Mononuclear cell (primary cell): ENCODE measurements at regions not wholly inside any gene's neighbourhood (a gene's known extent, or its start where the extent isn't known, plus 50 kb on each side); places are given as distances from the start of the nearest gene placed in this dataset.

ENCODE experiments used
- H3K27me3 ChIP-seq: 2 replicates; pipeline ENCODE4 v1.6.0; 2011; ENCODE audit warnings: low read length, control low read depth; ENCODE audit not compliant: insufficient read depth
- H3K4me1 ChIP-seq: 2 replicates; pipeline ENCODE4 v1.5.1; 2011; ENCODE audit warnings: mild to moderate bottlenecking, low read length, control low read depth; ENCODE audit not compliant: insufficient read depth
- H3K4me3 ChIP-seq: 2 replicates; pipeline ENCODE4 v1.5.1; 2011; ENCODE audit warnings: mild to moderate bottlenecking, low read length, moderate library complexity
- H3K9me3 ChIP-seq: 2 replicates; pipeline ENCODE4 v1.5.1; 2011; ENCODE audit warnings: low read depth, mild to moderate bottlenecking, control low read depth, low read length

DNA sequence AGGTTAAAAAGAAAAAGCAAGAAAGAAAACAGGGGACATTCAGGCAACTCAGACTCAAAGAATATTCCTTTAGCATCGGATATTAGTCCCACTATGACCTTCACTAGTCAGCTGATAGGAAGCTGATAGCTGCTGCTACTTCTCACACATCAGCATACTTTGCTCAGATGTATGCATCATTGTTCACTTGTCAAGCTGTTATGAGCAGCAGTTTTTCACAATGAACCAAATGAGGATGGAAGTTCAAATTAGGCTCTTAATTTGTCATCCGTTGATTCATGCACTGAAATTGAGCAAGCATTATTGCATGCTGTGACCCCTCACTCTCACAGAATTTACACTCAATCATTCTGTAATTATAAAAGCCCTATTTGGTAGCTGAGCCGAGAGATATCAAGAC, 257.7 kb downstream of the SNX13 start:
- Histone ChIP-seq H3K27me3 (no peaks in the 10 kb centered on the region), H3K9me3 (no peaks in the 10 kb centered on the region), H3K4me3 (no peak overlapping the region), H3K4me1 (no peaks in the 10 kb centered on the region)

DNA sequence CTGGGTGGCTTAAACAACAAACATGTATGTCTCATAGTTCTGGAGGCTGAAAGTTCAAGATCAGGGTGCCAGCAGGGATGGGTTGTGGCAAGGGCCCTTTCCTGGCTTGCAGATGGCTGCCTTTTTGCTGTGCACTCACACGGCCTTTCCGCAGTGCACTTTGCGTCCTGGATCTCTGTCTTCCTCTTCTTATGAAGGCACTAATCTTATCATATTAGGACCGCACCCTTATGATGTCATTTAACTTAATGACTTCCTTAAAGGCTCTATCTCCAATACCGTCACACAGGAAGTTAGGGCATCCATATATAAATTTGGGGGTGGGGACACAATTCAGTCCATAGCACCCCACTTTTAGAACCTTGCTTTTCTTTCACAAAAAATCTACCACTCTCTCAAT, 255.2 kb downstream of the SNX13 start:
- Histone ChIP-seq H3K4me1 (peaks cover 2% of the 10 kb centered on the region), H3K27me3 (no peaks in the 10 kb centered on the region), H3K9me3 (no peaks in the 10 kb centered on the region), H3K4me3 (no peak overlapping the region)

DNA sequence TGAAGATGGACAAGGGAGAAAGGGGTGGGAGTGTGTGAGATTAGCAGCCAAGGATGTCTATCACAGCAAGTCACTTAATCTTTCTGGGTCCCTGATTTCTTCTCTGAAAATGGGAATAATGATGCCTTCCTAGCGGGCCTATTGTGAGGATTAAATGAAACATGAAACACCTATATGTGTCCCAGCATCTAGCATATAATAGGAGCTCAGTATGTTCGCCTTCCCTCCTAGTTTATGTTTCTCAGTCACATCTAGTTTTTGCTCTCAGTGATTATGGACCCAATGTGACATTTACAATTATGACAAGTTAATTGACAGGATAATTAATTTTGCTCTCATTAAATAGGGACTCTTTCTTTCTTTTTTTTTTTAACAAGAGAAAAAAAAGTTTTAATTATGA, 252.9 kb downstream of the SNX13 start:
- Histone ChIP-seq H3K9me3 (no peaks in the 10 kb centered on the region), H3K4me1 (peaks cover 5% of the 10 kb centered on the region), H3K27me3 (no peaks in the 10 kb centered on the region), H3K4me3 (no peak overlapping the region)

DNA sequence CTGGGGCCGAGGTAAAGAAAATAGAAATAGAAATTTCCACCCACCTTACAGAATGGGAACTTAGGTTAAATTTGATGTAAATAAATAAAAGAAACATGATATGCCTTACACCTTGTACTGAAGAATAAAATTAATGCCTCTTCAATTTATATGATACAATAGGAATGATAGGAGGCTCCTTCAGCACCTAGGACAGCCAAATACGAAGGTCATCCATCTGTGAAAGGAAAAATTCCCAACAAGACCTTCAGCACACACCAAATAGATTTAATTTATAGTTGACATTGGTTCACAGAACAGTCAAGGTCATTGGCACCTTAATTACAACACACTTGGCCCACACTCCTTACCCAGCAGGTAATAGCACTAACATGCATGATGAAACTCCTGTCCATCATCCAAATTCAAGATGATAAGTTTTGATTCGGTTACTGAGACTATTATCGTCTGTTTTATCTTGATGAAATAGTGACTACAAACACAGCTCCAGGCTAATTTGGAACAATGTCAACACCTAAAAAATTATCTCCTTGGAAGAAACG, 250.9 kb downstream of the SNX13 start:
- peaks cover 5% of the 10 kb centered on the region for H3K4me1 ChIP-seq
- no peaks in the 10 kb centered on the region for H3K9me3 ChIP-seq
- no peaks in the 10 kb centered on the region for H3K27me3 ChIP-seq
- H3K4me3 ChIP-seq = no peak overlapping the region

DNA sequence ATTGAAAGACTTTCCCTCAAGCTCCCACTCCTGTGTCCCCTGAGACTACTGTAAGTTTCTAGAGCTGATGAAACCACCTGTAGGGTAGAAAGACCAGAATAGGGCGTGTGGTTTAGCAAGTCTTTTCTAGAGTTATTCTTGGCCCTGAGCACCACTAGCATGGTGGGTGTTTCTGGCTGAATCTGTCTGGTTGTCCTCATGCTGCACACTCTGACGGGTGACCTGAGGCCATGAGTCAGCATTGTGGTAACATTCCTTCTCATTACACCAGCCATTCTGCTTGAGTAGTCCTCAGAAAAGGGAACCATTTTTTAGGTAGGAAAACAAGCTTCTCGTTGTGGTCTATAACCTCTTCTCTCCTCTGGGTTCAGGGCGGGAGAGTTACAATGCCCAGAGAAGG, 250.3 kb downstream of the SNX13 start:
- no peaks in the 10 kb centered on the region for H3K27me3 ChIP-seq
- H3K4me1 ChIP-seq = peaks cover 5% of the 10 kb centered on the region
- no peaks in the 10 kb centered on the region for H3K9me3 ChIP-seq
- H3K4me3 ChIP-seq = no peak overlapping the region

DNA sequence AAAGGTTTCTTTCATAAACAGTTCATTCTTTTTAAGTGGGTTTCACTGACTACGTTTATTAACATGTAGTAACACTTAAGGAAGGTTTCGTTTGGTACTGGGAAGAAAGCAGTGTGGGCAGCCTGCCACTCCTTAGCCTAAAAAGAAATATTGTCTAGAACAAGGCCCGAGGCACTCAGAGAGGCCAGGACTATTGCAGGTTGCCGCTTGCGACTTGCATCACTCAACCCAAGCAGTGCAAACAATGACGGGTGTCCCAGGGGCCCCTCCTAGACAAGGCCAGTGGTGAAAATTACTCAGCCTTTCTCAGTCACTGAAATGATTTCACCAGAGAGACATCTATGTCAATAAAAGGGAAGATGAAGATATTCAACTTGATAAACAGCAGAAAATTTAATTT, 243.9 kb downstream of the SNX13 start:
- Histone ChIP-seq H3K4me3 (no peak overlapping the region), H3K27me3 (no peaks in the 10 kb centered on the region), H3K4me1 (no peaks in the 10 kb centered on the region), H3K9me3 (peaks cover 18% of the 10 kb centered on the region)

DNA sequence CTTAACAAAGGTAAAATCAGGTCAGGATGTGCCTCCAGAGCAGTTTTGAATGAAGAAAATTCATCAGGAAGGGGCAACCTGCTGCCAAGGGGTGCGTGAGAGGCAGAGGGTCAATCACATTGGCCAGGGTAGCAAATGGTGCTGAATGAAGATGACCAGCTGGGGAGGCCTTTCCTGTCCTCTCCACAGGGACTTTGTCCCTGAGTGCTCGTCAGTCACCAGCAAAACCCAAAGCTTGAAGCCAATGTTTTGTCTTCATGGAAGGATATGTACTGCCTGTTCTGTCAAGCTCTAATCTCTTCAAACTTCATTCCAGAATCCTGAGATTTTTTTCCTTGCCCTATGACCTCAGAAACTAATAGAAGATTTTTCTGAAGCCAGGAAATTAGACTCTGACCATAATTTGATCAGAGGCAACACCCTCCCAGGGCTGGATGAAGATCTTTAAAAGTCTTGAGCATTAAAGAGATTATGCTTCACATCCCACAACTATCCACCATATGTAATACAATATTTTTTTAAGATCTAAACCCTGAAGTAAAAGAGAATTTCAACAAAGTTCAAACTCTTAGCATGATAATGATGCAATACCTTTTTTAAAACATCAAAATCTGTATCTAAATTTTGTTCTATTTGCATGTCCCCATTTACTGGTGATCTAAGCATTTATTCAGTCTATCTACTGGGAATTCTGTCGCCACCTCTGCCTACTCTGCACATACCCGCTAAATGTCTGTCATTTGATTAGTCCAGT, 243.0 kb downstream of the SNX13 start:
- no peaks in the 10 kb centered on the region for H3K4me1 ChIP-seq
- no peaks in the 10 kb centered on the region for H3K27me3 ChIP-seq
- H3K4me3 ChIP-seq = no peak overlapping the region
- peaks cover 18% of the 10 kb centered on the region for H3K9me3 ChIP-seq

DNA sequence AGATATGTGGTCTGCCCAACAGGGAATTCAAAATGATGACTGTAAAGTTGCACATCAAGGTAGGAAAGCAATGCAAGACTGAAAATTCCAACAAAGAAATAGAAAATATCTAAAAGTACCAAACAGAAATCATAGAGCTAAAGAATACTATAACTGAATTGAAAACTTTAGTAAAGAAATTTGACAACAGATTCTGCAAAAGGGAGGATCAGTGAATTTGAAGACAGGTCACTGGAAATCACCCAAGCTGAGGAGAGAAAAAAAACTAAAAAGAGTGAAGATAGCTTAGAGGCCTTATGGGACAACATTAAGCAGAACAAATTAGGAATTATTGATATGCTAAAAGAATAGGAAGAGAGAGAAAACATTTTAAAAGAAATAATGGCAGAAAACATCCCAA, 240.6 kb downstream of the SNX13 start:
- H3K9me3 ChIP-seq = peaks cover 18% of the 10 kb centered on the region
- no peak overlapping the region for H3K4me3 ChIP-seq
- no peaks in the 10 kb centered on the region for H3K27me3 ChIP-seq
- H3K4me1 ChIP-seq = no peaks in the 10 kb centered on the region

DNA sequence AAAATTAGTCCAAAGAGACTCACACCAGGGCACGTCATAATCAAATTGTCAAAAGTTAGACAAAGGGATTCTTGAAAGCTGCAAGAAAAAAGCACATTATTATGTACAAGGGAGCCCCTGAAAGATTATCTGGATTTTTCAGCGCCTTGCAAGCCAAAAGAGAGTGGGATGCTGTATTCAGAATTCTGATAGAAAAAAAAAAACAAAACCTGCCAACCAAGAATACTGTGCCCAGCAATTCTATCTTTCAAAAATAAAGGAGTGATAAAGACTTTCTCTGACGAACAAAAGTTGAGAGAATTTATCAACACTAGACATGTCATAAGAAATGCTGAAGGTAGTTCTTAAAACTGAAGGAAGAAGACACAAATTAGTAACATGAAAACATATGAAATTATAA, 240.2 kb downstream of the SNX13 start:
- Histone ChIP-seq H3K9me3 (peaks cover 18% of the 10 kb centered on the region), H3K4me3 (no peak overlapping the region), H3K27me3 (no peaks in the 10 kb centered on the region), H3K4me1 (no peaks in the 10 kb centered on the region)

DNA sequence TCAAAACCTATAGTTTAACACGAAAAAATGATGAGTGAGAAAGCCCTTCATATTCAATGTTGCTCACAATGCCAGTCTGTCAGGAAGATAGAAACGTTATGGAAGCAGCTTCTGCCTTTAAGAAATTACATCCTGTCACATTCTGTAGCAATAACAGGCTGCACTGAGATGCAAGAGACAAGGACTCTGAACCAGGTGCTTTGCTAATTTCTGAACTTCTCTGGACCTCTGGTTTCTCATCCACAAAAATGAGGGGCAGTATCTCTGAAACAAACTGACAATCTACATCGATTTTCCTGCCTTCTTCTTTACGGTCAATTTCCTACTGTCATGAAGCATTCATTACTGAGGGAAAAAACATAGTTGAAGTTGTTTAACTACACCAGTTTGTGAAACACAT, 234.0 kb downstream of the SNX13 start:
- Histone ChIP-seq H3K4me3 (no peak overlapping the region), H3K27me3 (no peaks in the 10 kb centered on the region), H3K4me1 (no peaks in the 10 kb centered on the region), H3K9me3 (no peaks in the 10 kb centered on the region)

DNA sequence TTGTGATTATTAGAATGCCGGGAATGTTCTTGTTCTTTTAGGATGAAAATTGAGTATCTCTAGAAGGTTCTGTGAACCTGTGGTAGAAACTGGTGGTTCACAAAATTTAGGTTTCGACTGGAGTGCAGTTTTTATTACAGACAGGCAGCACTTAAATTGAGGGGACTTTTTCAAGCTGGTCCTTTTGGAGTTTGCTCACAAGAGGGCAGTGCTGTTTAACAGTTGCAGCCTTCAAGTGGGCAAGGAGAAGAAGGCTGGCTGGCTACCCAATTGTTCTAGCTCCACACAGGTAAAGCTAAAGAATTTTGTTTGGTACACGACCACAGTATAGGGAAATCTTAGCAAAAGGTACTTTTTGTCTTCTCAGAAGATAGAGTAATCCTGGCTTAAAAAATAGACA, 233.6 kb downstream of the SNX13 start:
- Histone ChIP-seq H3K27me3 (no peaks in the 10 kb centered on the region), H3K4me1 (no peaks in the 10 kb centered on the region), H3K9me3 (no peaks in the 10 kb centered on the region), H3K4me3 (no peak overlapping the region)

DNA sequence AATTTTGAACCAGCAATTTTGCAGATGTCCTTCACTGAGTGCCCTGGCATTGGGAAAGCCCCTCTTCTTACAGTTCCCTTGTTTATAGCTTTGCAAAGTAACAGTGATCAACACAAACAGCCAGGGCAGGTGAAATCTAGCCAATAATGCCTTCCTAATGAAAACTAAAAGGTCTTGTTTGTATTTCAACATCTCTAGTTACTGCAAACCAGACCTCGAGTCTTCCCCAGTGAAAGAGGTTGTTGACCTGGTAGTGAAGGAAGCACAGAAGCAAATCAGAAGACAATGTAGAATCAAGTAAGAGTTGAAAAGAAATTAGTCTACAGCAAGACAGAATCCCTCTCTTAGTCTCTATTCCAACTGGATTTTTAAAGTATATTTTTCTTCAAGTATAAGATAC, 231.2 kb downstream of the SNX13 start:
- no peak overlapping the region for H3K4me3 ChIP-seq
- no peaks in the 10 kb centered on the region for H3K4me1 ChIP-seq
- H3K9me3 ChIP-seq = no peaks in the 10 kb centered on the region
- no peaks in the 10 kb centered on the region for H3K27me3 ChIP-seq

DNA sequence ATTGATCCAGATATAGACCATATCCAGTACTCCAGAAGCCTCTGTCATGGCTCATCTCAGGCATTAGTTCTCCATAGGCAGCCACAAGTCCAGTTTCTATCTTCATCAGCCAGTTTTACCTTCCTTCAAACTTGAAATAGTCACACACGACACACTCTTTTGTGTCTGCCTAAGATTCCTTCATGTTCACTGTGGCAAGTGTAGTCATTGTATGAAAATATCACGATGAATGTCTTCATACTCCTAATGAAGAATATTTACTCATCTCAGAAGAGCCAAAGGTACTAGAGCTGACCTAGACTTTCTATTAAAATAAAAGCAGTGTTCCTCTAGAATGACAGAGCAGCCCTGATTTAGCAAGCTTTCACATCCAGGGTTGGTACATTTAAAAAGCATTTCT, 230.7 kb downstream of the SNX13 start:
- no peak overlapping the region for H3K4me3 ChIP-seq
- H3K9me3 ChIP-seq = no peaks in the 10 kb centered on the region
- H3K4me1 ChIP-seq = no peaks in the 10 kb centered on the region
- H3K27me3 ChIP-seq = no peaks in the 10 kb centered on the region

DNA sequence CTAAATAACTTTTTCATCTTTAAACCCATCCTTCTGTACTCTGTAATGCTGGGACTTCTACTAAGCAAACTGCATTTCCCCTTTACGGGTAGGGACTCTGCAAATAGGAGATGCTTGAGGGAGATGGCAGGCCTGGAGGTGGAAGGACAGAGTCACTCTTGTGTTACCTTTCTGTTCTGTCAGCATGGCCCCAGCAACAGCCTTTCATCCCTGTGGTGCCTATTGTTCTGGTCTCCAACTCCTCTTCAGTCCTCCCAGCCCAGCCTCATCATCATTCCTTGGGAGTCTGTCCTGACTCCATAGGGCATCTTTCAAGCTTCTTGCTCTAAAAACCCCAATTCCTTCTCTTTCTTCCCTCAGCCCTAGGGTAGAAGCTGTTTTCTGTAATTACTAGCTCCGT, 230.0 kb downstream of the SNX13 start:
- Histone ChIP-seq H3K9me3 (no peaks in the 10 kb centered on the region), H3K4me1 (no peaks in the 10 kb centered on the region), H3K4me3 (no peak overlapping the region), H3K27me3 (no peaks in the 10 kb centered on the region)

DNA sequence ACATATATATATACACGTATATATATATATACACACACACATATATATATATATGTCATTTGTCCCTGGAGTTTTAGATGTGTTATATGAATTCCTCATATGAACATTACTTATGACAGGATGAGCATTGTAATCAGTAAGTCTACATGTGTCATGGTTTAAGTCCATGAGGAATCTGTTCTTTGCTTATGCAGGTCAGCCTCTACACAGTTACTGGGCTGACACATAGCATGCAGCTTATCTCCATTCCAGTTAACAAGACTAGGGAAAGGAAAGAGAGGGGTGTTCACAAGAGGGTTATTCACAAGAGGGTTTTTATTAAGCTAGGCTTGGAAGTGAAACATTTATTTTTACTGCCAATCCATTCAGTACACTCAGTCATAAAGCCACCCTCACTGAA, 226.7 kb downstream of the SNX13 start:
- no peaks in the 10 kb centered on the region for H3K9me3 ChIP-seq
- H3K4me1 ChIP-seq = no peaks in the 10 kb centered on the region
- H3K4me3 ChIP-seq = no peak overlapping the region
- no peaks in the 10 kb centered on the region for H3K27me3 ChIP-seq

DNA sequence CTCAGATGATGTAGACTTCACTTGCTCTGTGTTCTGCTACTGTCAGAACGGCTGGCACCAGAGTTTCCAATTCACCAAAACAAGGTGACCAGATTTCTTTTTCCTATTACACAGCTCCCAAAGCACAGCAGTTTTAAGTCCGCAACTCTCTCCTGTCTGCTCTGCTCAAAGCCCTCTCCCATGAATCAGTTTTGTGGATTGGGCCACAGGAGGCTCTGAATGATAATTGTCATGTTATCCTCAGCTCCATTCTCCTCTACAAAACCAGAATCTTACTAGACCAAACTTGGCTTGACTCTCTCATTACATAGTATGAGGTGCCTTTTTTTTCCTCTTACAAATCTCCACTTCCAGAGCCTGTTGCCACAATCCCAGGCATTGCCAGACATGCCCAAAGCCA, 223.5 kb downstream of the SNX13 start:
- Histone ChIP-seq H3K4me3 (no peak overlapping the region), H3K27me3 (no peaks in the 10 kb centered on the region), H3K4me1 (no peaks in the 10 kb centered on the region), H3K9me3 (no peaks in the 10 kb centered on the region)
